ENCODE measurements at regions not wholly inside any gene's neighbourhood (a gene's known extent, or its start where the extent isn't known, plus 50 kb on each side); places are given as distances from the start of the nearest gene placed in this dataset.
A peak's percentile ranks its signal among the peaks of the same experiment; 100 is the strongest.

DNA sequence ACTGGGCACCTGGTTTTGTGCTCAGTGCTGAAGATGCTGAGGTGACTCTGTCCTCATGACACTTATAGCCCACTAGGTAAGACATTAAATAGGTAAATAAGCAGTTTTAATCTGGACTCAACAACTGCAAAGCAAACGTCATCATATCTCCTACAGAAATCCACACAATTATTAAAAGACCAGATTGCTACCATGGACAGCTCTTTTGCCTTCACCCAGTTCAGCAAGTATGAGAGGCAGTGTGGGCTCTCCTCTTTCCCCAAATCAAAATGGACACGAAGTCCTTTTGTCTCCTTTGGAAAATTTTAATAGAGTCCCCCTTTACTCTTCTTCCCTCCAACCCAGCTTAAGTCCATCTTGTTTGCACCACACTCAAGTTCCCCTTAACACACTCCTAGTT lies 171.1 kb downstream of the RPAP3 start:
- TF ChIP-seq FOXP2 (optimal IDR thresholded peaks at IDR 0.05; ENCODE audit: borderline replicate concordance, extremely low read depth, extremely low read length, insufficient read depth) (no peak), REST (IDR thresholded peaks at IDR 0.05; ENCODE audit: insufficient read depth in 1 of 2, low read depth in 2 of 2, low read length in 2 of 2) (peak; percentile 75 to 93), SIN3A (IDR thresholded peaks at IDR 0.05; ENCODE audit: borderline replicate concordance, insufficient read depth, low read length) (no peak), POLR2AphosphoS5 (IDR thresholded peaks at IDR 0.05; ENCODE audit: low read depth, low read length) (no peak), TAF1 (IDR thresholded peaks at IDR 0.05; ENCODE audit: borderline replicate concordance, insufficient read depth, low read length) (no peak)

- TF ChIP-seq POLR2AphosphoS5 (IDR thresholded peaks at IDR 0.05; ENCODE audit: low read depth, low read length) (no peak), SIN3A (IDR thresholded peaks at IDR 0.05; ENCODE audit: borderline replicate concordance, insufficient read depth, low read length) (no peak), REST (IDR thresholded peaks at IDR 0.05; ENCODE audit: insufficient read depth in 1 of 2, low read depth in 2 of 2, low read length in 2 of 2) (no peak), TAF1 (IDR thresholded peaks at IDR 0.05; ENCODE audit: borderline replicate concordance, insufficient read depth, low read length) (no peak), FOXP2 (optimal IDR thresholded peaks at IDR 0.05; ENCODE audit: borderline replicate concordance, extremely low read depth, extremely low read length, insufficient read depth) (no peak)
Measured at GRCh38 chr12:47530050-47530449, 175.8 kb downstream of the RPAP3 start.

- TF ChIP-seq POLR2AphosphoS5 (IDR thresholded peaks at IDR 0.05; ENCODE audit: low read depth, low read length) = no peak
- no peak for TF ChIP-seq FOXP2 (optimal IDR thresholded peaks at IDR 0.05; ENCODE audit: borderline replicate concordance, extremely low read depth, extremely low read length, insufficient read depth)
- TF ChIP-seq SIN3A (IDR thresholded peaks at IDR 0.05; ENCODE audit: borderline replicate concordance, insufficient read depth, low read length) = no peak
- TF ChIP-seq TAF1 (IDR thresholded peaks at IDR 0.05; ENCODE audit: borderline replicate concordance, insufficient read depth, low read length) = no peak
- TF ChIP-seq REST (IDR thresholded peaks at IDR 0.05; ENCODE audit: insufficient read depth in 1 of 2, low read depth in 2 of 2, low read length in 2 of 2) = no peak
Measured at GRCh38 chr12:47527816-47528215, 178.0 kb downstream of the RPAP3 start.

DNA sequence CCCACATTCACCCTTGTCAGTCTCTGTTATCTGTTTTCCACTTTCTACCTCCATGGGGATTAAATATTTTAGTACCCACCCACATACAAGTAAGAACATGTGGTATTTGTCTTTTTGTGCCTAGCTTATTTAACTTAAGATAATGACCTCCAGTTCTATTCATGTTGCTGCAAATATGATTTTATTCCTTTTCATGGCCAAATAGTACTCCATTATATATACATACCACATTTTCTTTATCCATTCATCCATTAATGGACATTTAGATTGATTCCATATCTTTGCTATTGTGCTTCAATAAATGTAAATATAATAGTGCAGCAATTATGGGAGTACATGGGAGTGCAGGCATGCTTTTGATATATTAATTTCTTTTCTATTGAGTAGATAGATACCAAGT lies 185.8 kb downstream of the RPAP3 start:
- TF ChIP-seq POLR2AphosphoS5 (IDR thresholded peaks at IDR 0.05; ENCODE audit: low read depth, low read length) (no peak), FOXP2 (optimal IDR thresholded peaks at IDR 0.05; ENCODE audit: borderline replicate concordance, extremely low read depth, extremely low read length, insufficient read depth) (no peak), REST (IDR thresholded peaks at IDR 0.05; ENCODE audit: insufficient read depth in 1 of 2, low read depth in 2 of 2, low read length in 2 of 2) (no peak), TAF1 (IDR thresholded peaks at IDR 0.05; ENCODE audit: borderline replicate concordance, insufficient read depth, low read length) (no peak), SIN3A (IDR thresholded peaks at IDR 0.05; ENCODE audit: borderline replicate concordance, insufficient read depth, low read length) (no peak)

DNA sequence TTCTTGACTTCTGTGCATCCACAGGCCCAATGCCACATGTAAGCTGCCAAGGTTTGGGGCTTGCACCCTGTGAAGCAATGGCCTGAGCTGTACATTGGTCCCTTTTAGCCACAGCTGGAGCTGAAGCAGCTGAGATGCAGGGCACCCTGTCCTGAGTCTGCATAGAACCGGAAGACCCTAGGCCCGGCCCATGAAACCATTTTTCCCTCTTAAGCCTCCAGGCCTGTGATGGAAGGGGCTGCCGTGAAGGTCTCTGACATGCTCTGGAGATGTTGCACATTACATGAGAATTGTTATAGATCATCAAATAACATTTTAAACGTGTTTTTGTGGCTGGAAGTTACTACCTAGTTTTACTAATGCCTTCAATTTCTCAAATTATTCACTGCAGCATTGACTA lies 188.7 kb downstream of the RPAP3 start:
- TF ChIP-seq POLR2AphosphoS5 (IDR thresholded peaks at IDR 0.05; ENCODE audit: low read depth, low read length) (no peak), FOXP2 (optimal IDR thresholded peaks at IDR 0.05; ENCODE audit: borderline replicate concordance, extremely low read depth, extremely low read length, insufficient read depth) (no peak), TAF1 (IDR thresholded peaks at IDR 0.05; ENCODE audit: borderline replicate concordance, insufficient read depth, low read length) (no peak), REST (IDR thresholded peaks at IDR 0.05; ENCODE audit: insufficient read depth in 1 of 2, low read depth in 2 of 2, low read length in 2 of 2) (no peak), SIN3A (IDR thresholded peaks at IDR 0.05; ENCODE audit: borderline replicate concordance, insufficient read depth, low read length) (no peak)
